ENCODE measurements at regions not wholly inside any gene's neighbourhood (a gene's known extent, or its start where the extent isn't known, plus 50 kb on each side); places are given as distances from the start of the nearest gene placed in this dataset.

GRCh38 chr4:65747386-65747785, 77.1 kb upstream of the EPHA5 start:
- TF ChIP-seq CTCF (optimal IDR thresholded peaks at IDR 0.05 in 1 of 3, IDR thresholded peaks at IDR 0.05 in 1 of 3, conservative IDR thresholded peaks at IDR 0.05 in 1 of 3; ENCODE audit: extremely low read depth in 1 of 3, insufficient read depth in 2 of 3, low read length in 3 of 3) (no peak), EZH2 (IDR thresholded peaks at IDR 0.05; ENCODE audit: low read length) (no peak)

All from keratinocyte (primary cell).